ENCODE measurements at regions not wholly inside any gene's neighbourhood (a gene's known extent, or its start where the extent isn't known, plus 50 kb on each side); places are given as distances from the start of the nearest gene placed in this dataset.

DNA sequence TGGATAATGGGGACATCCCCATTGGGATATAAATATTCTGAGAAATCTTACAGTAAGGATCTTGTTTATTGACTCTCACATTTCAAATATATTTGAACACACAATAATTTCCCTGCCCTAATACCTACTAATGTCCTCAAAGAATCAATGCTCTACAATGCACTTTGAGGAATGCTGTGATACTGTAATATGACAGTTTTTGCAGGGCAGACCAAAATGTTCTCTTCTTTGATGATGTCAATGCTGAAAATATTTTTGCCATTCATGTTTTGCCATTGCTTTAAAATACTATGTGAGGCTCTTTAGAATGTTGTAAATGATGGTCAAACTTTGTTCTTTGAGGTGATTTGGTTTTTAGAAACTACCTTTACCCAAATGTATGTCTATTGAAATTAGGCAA is 594.1 kb downstream of the INHBA start:
- H2BK5ac ChIP-seq (ENCODE audit: insufficient read length, low read length): no peak overlapping the region

More for the DNA sequence above, 594.1 kb downstream of the INHBA start:
- Histone ChIP-seq H4K5ac (ENCODE audit: insufficient read length, low read depth, low read length) (no peak overlapping the region), H2BK12ac (ENCODE audit: insufficient read length, low read depth, low read length) (no peak overlapping the region), H3K14ac (ENCODE audit: insufficient read depth, low read length) (no peak overlapping the region), H3T11ph (ENCODE audit: low read length) (no peak overlapping the region), H4K8ac (replicated peaks; ENCODE audit: insufficient read length, low read depth, low read length) (no peak overlapping the region), H3K23me2 (ENCODE audit: insufficient read length, low read depth, low read length, poor library complexity, severe bottlenecking) (no peaks in the 10 kb centered on the region), H3K4me2 (ENCODE audit: insufficient read depth, insufficient read length, low read length) (no peak overlapping the region), H3K27ac (ENCODE audit: insufficient read length, low read depth, low read length) (no peak overlapping the region), H3K4me1 (ENCODE audit: insufficient read depth, low read length) (no peaks in the 10 kb centered on the region), H2AFZ (ENCODE audit: low read length) (no peak overlapping the region), H2BK20ac (ENCODE audit: low read depth, low read length, poor library complexity, severe bottlenecking) (no peak overlapping the region), H3K79me1 (ENCODE audit: insufficient read depth, low read depth, low read length, poor library complexity, severe bottlenecking) (no peaks in the 10 kb centered on the region), H3K79me2 (ENCODE audit: insufficient read depth, low read length) (no peaks in the 10 kb centered on the region), H3K23ac (ENCODE audit: insufficient read length, low read depth, low read length) (no peak overlapping the region), H4K91ac (ENCODE audit: insufficient read length, low read depth, low read length) (no peak overlapping the region), H2BK15ac (ENCODE audit: low read depth, low read length) (no peak overlapping the region), H2AK5ac (ENCODE audit: insufficient read length, low read length) (no peak overlapping the region), H3K4ac (ENCODE audit: low read depth, low read length) (no peak overlapping the region), H3K27me3 (ENCODE audit: insufficient read depth, low read length) (no peaks in the 10 kb centered on the region), H3K56ac (ENCODE audit: insufficient read length, low read depth, low read length) (no peak overlapping the region), H3K9ac (ENCODE audit: extremely low read depth, insufficient read length, low read length) (no peak overlapping the region), H3K9me3 (ENCODE audit: control insufficient read depth, low read depth, low read length) (no peaks in the 10 kb centered on the region), H3K18ac (ENCODE audit: insufficient read length, low read depth, low read length) (no peak overlapping the region), H2BK120ac (ENCODE audit: low read depth, low read length, poor library complexity, severe bottlenecking) (no peak overlapping the region), H4K20me1 (ENCODE audit: control insufficient read depth, insufficient read depth, insufficient read length) (no peaks in the 10 kb centered on the region)
- no peaks in the 10 kb centered on the region for H3K36me3 Mint-ChIP-seq (ENCODE audit: insufficient read depth in 1 of 3, low read depth in 3 of 3)
- TF ChIP-seq, protein P1, sequence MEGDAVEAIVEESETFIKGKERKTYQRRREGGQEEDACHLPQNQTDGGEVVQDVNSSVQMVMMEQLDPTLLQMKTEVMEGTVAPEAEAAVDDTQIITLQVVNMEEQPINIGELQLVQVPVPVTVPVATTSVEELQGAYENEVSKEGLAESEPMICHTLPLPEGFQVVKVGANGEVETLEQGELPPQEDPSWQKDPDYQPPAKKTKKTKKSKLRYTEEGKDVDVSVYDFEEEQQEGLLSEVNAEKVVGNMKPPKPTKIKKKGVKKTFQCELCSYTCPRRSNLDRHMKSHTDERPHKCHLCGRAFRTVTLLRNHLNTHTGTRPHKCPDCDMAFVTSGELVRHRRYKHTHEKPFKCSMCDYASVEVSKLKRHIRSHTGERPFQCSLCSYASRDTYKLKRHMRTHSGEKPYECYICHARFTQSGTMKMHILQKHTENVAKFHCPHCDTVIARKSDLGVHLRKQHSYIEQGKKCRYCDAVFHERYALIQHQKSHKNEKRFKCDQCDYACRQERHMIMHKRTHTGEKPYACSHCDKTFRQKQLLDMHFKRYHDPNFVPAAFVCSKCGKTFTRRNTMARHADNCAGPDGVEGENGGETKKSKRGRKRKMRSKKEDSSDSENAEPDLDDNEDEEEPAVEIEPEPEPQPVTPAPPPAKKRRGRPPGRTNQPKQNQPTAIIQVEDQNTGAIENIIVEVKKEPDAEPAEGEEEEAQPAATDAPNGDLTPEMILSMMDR (conservative IDR thresholded peaks at IDR 0.05): no peak
- H3K4me3 Mint-ChIP-seq: no peak overlapping the region
- no peak overlapping the region for H3K27ac Mint-ChIP-seq
- peaks cover 1% of the 10 kb centered on the region; the same call in 1 of the 2 replicates for H3K27me3 Mint-ChIP-seq (ENCODE audit: low read depth)
- no peak for DNase-seq
- H3K9me3 Mint-ChIP-seq: no peaks in the 10 kb centered on the region
- peaks cover 2 to 7% of the 10 kb centered on the region in 2 experiments; a peak in 3 of 4 replicates for H3K4me1 Mint-ChIP-seq

Measured in H9 (cell line).